GM18867 (cell line): ENCODE measurements at regions not wholly inside any gene's neighbourhood (a gene's known extent, or its start where the extent isn't known, plus 50 kb on each side); places are given as distances from the start of the nearest gene placed in this dataset.

ENCODE experiments used
- ATAC-seq: cut with Tn5 transposase; IDR thresholded peaks from one replicate; pipeline ENCODE4 v1.9.1; 2021; ENCODE audit warnings: mild to moderate bottlenecking, moderate library complexity; ENCODE audit not compliant: unreplicated experiment

DNA sequence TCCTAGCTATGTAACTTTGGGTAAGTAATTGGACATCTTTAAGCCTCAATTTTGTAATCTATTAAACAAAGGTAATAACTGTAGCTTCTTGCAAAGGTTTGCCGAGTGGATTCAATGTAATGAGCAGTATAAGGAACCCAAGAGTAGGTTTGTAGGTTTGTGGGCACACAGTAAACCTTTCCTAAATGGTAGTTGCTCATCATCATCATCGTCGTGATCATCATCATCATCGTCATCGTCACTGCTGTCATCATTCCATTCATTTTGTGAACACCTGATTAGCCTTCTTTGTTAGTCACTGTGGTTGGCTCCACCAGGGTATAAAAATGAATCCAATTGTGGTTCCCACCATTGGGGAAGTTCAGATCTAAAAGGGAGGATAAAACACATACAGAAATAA lies 223.1 kb upstream of the KIRREL3 start:
- ATAC-seq: no peak

DNA sequence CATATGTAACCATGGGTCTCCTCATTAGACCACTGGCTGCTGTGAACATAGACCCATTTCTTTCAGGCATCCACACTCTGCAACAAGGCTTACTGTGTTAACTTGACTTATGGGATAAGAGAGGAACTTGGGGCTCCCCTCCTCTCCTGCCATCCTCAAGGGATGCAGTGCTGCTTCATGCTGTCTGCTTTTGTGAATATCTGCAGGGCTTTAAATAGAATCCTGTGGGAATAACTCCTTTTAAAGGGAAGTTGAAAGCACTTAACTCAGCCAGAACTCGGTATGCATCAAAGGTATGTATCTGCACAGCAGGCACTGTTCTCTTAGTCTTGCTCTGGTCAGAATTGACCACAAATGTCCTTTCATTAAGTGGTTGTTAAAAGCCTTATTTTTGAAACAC lies 222.5 kb upstream of the KIRREL3 start:
- no peak for ATAC-seq

DNA sequence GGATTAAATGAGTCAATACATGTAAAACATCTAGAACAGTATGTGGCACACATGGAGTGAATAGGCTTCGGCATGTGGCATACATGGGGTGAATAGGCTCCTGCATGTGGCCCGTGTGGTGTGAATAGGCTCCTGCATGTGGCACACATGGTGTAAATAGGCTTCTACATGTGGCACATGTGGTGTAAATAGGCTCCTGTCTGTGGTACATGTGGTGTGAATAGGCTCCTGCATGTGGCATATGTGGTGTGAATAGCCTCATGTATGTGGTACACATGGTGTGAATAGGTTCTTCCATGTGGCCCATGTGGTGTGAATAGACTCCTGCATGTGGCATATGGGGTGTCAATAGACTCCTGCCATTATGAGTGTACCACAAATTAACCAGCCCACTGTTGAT lies 219.1 kb upstream of the KIRREL3 start:
- no peak for ATAC-seq

DNA sequence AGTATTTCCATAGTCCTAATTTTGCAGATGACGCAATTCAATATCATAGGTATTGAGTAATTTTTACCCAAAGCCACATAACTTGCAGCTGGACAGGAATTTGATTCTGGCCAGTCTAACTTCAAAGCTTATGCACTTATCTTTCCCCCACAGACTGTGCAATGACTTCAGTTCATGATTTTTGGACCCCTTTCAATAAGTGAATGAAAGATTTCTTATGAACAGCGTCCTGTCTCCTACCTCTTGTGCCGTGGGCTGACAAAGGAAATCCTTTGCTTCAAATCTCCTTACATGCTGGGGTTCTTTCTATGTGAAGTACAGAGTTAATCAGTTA lies 217.7 kb upstream of the KIRREL3 start:
- no peak for ATAC-seq

DNA sequence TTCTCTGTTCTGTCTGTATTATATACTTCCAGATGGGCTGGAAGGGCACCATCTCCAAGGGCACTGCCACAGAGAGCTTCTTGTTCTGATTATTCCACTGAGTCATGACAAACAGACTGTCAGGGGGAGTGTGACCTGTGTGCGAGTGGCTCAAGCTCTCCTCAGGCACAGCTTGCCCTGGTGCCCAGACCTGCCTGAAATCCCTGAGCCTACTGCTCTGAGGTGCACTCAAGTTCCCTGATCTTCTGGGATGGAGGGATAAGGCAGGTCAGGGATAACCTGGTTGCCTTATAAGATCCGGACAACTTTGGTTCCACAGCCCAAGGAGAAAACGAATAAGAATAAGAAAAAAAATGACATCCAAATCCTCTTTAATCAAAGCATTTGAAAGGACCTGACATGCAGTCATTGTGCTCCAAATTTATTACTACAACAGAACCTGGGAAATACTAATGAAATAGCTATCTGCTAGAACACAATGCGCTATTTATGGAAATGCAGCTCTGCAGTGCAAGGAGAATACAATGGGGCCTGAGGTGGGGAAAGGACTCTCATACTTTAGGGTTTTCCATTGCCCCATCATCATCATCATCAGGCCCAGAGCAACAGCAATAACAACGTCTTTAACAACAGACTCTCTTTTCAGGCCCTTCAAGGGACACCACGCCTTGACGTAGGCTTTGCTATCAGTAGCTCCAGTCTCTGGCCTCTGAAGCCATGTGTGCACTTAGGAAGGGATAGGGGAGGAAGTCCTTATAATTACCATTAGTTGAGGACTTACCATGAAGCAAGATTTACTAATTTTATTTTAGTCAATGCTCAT lies 217.1 kb upstream of the KIRREL3 start:
- ATAC-seq: no peak

DNA sequence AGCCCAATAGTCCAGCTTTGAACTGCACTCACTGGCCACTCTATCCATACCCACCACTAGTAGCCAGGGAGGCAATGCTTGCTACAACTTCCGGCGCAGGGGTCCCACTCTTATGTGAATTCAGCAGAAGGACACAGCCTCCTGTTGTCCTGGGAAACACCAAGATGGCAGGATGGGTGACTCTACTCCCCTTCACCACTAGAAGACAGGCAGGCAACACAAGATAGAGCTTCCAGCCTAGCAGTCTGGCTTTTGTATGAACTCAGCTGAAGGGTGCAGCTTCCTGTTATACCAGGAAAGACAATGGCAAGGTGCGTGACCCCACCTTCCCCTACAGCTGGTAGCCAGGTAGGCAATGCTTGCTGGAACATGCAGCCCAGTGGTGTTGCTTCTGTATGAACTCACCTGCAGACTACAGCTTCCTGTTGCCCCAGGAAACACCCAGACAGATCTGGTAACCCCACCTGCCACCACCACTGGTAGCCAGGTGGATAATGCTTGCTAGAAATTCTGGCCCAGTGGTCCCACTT lies 205.2 kb upstream of the KIRREL3 start:
- ATAC-seq: no peak

DNA sequence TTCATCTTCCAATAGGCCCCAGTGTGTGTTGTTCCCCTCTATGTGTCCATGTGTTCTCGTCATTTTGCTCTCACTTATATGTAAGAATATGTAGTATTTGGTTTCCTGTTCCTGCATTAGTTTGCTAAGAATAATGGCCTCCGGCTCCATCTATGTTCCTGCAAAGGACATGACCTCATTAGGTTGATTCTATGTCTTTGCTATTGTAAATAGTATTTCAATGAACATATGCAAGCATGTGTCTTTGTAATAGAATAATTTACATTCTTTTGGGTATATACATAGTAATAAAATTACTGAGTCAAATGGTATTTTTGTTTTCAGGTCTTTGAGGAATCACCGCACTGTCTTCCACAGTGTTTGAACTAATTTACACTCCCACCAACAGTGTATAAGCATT lies 202.9 kb upstream of the KIRREL3 start:
- no peak for ATAC-seq

DNA sequence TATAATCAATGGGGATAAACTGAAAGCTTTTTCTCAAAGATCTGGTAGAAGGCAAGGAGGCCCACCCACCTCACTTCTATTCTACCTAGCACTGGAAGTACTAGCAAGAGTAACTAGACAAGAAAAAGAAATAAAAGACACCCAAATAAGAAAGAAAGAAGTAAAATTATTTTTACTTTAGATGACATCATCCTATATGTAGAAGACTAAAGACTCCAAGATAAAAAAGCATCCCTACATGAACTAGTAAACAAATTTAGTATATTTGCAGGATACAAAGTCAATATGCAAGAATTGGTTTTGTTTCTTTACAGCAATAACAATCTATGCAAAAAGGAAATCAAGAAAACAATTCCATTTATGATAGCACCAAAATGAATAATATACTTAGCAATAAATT lies 201.5 kb upstream of the KIRREL3 start:
- no peak for ATAC-seq

DNA sequence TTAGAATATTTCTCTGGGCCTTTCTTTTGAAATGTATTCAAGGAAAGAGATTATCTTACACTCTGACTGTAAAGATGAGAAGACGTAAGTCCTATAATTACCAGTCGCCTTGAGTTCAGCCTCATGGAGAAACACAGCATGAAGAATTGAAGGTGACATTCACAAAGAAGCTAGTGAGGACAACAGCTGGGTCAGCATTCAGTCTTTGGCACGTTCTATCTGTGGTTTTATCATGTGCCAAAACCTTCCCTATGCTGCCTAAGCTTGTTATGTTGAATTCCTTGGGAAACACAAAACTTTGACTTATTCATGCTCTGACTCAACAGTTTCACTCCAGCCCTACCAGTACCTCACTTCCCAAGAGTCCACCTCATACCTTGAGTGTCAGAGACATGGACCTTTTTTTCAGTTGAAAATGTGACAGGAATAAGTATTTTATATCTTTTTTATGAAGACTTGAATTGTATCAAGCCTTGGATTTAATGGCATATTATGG lies 198.8 kb upstream of the KIRREL3 start:
- ATAC-seq: no peak

DNA sequence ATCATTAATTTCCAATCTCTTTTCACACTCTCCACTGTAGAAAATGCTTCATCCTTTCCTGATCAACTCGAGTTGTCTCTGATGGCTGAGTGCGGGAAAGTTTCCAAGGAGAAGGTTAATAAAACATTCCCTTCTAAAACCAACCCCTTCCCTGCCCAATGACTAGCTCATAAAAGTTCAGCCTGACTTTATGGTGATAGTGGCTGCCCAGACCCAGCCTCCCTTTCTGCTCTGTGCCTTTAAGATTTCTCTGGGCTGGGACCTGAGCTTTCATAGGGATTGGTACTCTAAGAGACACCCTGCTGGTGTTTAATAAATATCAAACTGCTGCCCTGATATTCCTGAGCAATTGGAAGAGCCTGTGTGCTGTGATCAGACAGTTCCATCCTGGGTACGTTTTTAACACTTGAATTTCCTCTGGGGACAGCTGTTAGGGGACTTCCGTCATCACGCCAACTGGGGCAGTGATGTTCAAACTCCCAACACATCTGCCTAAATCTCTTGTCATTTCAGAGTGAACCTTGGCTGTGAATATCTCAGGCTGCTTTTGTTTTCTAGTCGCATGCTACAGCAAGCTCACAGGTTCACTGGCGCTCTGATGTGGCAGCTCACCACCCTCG lies 195.0 kb upstream of the KIRREL3 start:
- ATAC-seq: no peak

DNA sequence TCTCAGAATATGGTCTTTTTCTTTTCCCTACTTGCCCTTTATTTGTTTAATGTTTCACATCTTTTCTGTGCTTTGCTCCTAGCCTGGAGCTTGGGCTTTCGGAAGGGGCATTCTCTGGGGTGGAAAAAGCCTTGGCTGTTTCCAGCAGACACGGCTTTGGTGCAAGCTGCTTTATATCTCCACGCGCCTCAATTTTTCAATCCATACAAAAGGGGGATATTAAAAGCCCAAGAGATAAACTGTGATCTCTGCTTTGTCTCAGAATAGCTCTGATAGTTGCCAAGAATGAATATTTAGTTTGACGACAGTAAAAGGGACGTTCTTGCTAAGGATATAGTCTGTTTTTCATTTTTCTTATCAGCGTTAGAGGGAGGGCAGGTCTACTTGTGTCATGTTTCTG lies 194.0 kb upstream of the KIRREL3 start:
- ATAC-seq: no peak

DNA sequence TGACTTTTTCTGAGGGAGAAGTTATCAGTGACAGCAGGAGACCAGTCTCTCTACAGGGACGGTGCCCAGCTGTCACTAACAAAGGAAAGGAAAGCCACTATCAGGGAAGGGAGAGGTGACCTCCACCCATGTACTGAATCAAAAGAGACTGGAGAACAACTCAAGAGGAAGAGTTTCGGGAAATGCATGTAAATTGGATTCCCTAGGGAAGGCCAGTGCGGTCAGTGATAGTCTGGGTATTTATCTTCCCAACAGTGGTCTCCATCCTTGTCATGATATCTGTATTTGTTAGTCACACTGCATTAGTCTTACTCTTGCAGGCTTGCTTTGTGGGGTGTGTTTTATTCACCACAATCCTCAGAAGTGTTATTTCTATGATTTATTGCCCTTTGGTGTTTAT lies 193.4 kb upstream of the KIRREL3 start:
- no peak for ATAC-seq

DNA sequence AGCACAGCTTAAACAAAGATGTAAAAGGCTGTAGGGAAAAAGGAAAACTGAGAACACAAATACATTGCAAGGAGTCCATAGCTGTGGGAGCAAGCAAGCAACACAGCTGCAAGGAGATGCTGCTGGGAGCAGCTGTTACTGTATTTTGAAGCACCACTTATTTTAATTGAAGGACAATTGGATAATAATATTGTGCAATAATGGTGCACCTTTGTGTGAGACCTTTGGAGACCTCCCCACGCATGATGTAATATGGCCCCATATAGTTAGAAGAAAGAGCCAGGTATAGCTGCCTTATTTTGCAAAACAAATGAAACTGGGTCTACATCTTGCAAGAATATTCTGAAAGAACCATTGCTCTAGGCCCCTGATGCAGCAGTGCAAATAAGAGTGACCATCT lies 191.1 kb upstream of the KIRREL3 start:
- ATAC-seq: no peak

DNA sequence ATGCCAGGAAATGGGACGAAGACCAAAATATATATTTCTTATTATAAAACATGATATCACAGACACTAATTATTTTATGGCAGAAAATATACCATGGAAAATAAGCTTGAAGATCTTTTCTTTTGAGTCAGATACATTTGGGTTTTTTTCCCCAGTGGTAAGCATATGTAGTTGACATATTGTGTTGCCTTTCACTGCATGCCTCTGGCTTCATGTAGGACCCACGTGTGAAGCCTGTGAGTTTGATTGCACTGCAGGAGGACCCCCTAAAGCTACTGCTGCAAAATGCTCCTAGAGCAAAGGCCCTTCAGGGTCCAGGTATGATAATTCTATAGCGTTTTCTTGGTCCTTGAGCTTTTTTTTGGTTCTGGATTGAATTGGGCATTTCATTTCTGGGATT lies 190.7 kb upstream of the KIRREL3 start:
- no peak for ATAC-seq

DNA sequence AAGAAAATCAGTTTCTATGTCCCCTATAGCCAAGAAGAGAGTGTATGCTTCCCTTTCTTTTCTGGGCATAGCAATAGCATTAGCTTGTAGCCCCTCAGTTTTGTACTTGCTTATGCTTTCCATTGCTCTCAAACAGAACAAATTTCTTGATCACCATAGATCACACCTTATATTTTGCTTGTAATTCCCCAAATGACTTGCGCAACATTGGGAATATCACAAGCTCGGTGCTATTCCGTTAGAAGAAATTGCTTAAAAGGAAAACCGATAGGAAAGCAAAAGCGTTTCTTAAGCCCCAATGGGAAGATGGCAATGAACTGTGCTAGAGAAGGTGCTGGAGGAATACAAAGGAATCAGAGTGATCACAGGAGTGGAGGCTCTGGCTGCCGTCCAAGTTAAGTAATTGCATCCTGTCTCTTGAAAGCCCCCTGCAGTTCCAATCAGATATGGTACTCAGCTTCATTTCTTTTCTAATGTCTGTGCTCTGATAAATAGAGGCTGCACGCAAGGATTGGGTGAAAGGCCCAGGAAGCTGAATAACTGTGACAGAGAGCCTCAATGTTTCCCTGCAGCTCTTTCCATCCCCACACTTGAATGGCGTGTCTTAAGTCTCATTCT lies 182.1 kb upstream of the KIRREL3 start:
- ATAC-seq: no peak

DNA sequence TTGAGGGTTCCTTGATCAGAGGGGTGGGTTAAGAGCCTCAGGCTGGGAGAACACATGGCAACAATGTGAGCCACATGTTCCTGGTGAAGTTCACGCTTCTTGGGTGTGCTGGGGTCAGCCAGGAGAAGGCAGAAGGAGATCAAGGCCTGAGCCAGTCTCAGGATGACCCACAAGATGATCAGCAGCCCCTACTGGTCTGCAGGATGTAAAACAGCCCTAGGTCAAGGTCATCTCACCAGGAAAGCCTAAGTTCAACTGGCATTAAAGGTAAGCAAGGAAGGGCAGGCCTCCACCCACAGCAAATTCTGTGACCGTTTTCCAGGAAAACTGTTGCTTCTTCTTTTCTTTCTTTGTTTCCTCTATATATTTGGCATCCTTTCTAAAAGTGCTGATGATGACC lies 156.7 kb upstream of the KIRREL3 start:
- ATAC-seq: no peak

DNA sequence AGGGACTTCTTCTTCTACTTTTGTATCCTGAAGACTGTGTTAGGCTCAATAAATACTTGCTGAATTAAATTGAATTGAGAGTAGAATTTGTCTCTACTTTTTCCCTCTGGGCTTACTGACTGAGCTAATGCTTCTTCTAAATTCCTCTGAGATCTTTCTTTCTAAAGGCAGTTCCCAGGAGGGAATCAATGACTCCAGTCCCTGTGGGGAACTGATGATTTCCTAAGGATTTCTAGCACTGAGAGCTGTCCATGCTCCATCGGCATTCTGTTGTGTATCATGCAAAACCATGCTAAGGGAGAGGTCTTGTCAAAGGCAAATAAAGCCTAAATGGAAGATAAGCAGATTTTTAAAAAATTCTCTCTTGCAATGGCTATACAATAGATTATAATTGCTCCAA lies 148.8 kb upstream of the KIRREL3 start:
- no peak for ATAC-seq

DNA sequence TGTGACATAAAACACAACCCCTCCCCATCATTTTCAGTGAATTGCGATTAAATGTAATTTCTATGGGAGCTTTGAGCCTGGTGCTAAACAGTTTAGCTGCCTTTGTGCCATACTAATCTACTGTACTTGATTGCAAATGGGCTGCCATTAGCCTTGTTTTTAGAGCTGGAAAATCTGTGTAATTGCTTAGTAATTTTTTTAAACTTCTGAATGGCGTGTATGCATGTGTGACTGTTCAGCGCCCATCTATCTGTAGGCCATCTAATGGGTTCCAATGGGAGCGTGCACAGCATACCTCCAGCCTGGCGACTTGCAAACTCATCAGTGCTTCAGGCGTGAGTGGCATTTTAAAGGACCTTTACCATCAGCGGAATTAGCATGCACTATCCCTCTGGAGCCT lies 142.7 kb upstream of the KIRREL3 start:
- ATAC-seq: no peak

DNA sequence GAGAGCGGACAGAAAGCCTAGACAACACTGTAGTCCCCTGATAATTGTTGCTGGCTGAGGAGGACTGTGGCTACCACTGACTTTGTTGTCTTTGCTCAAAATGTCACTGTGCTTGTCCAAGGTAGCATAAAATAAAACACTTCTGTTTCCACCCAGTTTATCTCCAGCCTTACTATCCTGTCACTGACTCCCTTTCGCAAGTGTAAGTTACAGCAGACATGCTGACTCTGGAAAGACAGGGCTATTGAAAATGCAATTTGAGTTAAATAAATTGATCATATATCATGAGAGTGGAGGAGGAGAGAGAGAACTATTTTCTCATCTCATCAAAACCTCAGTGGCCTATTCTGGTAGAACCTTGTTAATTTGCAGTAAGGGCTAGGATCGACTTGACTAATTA lies 138.0 kb upstream of the KIRREL3 start:
- ATAC-seq: no peak

DNA sequence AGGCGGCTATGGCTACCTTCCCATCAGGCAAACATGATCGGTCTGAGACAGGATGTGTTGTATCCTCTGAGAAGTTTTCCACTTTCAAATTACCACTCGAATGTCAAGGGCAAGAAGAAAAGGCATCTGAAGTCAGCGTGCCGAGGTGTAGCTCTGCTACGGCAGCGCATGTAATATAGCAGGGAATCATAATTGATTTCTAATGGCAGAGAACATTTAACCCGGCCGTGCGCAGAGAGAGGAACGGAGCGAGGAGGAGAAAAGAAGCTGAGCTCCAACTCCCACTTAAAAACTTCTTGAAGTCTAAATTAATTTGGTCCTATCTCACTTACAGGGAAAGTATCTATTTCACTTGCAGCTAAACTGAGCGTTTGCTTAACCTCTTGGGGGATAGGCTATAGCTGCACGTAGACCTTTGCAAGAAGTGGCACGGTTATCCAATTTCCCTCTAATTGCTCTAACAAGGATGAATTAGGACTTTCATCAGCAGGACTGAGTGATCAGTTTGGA lies 137.3 kb upstream of the KIRREL3 start:
- ATAC-seq: no peak

DNA sequence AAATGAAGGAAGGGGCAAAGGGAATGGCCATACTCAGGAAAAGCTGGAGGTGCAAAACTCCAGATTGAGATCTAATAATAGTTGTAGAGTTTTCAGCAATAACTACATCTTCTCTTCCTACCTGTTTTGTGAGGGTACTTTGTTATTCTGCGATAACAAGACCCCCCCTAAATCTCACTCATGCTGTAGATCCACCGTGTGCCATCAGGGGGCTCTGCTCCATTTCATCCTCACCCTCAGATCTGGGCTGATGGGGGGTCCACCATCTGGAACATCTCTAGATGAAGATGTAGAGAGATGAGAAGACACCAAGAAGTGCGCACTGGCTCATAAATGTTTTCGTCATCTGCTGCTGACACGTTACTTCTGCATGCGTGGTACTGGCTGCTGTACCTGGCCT lies 135.9 kb upstream of the KIRREL3 start:
- no peak for ATAC-seq

DNA sequence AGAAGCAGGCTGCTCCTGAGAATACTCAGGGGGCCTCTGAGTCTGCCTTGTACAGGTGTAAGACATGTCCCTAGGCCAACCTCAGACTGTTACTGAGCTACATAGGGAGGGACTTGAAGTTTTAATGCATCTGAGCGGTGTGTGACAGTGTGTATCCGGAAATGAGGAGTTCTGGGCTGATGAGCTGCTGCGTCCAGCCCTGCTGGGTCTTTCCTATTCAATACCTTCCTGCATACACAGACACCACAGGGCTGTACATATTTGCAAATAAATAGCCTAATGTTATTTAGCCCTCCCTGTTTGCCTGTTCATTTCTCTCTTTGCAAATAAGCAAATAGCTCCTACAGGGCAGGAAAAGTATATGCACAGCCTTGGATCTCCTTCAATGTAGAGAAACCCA lies 134.7 kb upstream of the KIRREL3 start:
- ATAC-seq: no peak
